HG03175 (cell line): ENCODE measurements at regions not wholly inside any gene's neighbourhood (a gene's known extent, or its start where the extent isn't known, plus 50 kb on each side); places are given as distances from the start of the nearest gene placed in this dataset.

Experiments used
- ATAC-seq: cut with Tn5 transposase; IDR thresholded peaks from one replicate; pipeline ENCODE4 v1.9.1; 2021; ENCODE audit warnings: mild to moderate bottlenecking, moderate library complexity; ENCODE audit not compliant: unreplicated experiment

DNA sequence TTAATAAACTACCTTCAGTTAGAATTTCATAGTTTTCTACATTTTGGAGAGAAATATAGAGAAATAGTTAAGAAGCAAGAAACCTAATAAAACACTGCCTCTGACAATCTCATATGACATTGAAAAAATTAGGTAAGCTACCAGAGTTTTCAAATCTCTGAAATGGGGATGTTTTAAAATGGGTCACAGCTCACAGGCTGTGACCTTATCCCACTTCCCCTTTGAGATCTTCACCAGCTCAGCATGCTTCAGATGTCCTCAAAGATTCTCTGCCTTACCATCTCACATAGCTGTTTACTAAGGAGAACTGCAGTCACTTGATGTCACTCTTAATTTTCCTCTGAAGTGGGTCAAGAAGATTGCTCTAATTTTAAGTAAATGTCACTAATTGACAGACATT lies 717.8 kb downstream of the JRKL start:
- ATAC-seq: no peak

DNA sequence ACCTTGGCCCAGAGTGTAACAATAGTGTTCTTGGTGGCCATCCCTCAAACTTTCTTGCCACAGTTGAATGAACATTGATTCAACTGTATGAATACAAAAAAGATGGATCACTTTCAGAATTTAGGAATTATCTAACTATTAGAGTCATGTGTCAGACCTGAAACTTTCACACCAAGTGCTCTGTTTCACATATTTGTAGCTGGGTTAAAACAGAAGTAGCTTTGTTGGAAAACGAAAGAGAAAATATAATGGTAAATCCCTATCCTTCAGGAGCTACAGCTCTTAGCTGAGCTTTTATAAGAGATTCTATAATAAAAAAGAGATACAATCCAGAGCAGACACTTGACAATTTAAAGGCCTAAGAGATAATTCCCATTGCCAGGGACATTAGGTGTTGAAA lies 719.3 kb downstream of the JRKL start:
- ATAC-seq: no peak

DNA sequence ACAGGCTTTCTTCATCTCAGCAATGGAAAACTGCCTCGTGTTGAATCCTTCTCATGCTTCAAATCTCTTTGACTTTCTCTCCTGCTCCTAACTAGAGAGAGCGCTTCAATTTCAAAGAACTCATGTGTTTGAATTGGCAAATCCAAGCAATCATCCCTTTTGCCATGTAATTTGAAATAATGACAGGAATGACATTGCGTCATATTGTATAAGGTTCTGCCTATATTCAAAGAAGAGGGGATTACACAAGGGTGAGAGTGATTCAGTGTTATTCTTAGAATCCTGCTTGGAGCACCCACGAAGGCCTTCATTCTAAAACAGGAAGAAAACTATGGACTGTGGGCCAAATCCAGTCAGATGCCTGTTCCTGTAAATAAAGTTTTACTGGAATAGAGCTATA lies 720.6 kb downstream of the JRKL start:
- ATAC-seq: no peak

DNA sequence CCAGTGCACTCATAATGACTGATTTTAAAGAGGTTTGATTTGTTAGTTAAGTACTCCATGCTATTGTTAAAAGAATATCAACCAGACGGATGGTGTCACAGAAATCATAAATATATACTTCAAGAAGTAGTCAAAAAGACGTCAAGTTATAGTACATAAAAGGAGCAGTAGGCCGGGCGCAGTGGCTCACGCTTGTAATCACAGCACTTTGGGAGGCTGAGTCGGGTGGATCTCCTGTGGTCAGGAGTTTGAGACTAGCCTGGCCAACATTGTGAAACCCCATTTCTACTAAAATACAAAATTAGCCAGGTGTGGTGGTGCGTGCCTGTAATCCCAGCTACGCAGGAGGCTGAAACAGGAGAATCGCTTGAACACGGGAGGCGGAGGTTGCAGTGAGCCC lies 721.7 kb downstream of the JRKL start:
- no peak for ATAC-seq

DNA sequence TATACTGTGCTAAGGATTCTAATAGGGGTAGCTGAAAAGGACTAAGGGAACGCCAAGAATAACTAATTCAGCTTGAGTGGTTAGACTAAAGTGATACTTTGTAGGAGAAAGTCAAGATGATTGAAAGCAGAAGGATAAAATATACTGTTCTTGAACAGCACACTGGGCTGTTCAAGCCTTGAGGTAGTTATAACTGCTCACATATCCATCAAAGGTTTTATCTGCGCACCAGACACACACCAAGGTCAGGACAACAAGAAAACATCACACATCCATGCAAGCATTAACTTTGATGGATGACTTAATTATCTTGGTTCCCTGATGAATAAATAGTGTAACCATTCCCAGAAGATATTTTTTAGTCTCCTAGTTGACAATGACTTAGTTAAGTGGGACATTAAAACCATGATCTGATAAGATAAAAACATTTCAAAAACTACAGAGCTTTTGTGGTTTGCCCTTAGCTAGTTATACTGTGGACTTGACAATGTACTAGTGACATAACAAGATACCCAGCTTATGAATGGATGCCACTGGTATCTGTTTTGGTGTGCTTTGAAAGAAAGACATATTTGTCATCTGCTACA lies 728.9 kb downstream of the JRKL start:
- no peak for ATAC-seq

DNA sequence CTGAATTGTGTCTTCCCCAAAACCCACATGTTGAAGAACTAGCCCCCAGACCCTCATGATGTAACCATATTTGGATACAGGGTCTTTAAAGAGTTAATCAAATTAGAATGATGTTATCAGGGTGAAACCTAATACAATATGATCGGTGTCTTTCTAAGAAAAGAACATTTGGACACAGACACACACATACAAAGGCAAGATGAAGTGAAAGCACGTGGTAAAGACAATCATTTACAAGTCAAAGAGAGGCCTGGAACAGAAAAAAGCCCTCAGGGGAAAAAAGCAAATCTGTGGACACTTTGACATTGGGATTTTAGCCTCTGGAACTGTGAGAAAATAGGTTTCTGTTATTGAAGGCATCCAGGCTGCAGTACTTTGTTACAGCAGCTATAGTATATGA lies 733.4 kb downstream of the JRKL start:
- no peak for ATAC-seq

DNA sequence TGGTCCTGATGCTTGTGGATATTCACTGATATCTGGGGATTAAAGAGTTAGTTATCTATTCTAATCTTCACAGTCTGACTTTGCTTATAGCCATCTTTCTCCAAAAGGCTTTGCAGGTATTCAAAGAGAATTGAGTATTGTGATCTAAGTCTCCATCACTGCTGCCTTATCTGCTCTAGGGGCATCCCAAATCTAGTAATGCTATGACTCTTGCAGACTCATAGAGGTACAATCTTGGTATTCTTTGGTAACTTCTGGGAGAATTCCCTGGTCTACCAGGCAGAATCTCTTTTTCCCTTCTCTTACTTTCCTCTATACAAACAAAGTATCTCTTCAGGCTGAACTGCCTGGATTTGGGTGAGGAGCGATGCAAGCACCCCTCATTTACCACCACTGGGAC lies 746.3 kb downstream of the JRKL start:
- no peak for ATAC-seq

DNA sequence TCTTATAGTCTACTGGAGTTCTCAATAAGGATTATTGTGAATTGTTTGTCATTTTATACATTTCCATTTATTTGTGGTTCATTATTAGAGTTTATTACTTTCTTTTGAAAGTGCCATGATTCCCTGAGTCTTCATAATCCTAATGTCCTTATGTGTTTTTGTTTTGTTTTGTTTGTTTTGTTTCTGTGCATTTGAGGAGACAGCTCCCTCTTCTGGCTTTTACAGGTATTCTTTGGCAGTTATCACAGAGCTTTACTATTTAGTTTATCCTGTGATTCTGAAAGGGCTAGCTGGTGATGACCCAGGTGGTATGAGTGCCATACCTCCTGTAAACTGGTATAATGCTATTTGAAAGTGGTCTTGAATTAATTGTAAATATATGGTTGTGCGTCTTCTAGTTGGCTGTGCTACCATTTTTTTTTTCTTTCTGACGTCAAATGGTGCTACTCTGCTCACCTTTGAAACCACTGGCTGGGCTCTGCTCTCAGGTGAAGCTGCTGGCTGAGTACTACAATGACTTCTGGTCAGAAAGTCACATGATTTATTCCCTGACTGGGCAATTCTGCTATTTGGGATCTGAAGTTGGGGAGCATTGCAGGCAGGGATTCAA lies 751.2 kb downstream of the JRKL start:
- no peak for ATAC-seq

DNA sequence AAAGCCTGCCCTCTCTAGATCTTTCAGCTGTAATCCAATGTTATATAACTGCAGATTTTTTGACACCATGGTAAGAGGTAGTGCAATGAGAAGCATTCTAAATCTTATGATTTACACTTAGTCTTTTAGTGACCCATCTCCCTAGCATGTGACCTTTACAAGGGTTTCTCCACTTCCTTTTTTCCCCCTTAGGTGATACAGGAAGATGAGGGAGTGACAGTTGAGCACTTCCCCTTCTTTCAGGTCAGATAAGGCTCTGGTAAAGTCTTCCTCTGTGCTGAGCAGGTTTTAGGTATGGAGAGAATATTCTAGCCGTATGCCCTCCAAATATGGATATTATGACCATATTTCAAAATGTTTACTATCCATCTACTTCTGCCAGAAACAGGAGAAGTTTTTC lies 753.6 kb downstream of the JRKL start:
- ATAC-seq: no peak

DNA sequence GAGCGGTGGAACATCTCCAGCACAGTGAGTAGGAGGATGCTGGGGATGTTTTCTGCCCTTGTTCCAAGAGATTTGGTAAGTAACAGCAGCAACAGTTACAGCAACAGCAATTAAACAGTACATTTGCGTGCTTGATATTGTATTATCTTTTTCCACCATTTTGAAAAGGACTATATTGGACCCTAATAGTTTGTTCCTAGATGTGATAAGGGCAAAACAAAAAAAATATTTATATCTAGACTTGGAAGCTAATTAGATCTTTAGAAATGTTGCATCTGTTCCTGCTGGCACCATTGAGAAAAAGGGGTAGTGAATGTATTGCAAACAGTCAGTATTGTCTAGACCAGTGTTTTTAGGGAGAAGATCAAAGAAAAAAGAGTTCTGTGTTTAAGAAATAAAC lies 759.9 kb downstream of the JRKL start:
- ATAC-seq: no peak

DNA sequence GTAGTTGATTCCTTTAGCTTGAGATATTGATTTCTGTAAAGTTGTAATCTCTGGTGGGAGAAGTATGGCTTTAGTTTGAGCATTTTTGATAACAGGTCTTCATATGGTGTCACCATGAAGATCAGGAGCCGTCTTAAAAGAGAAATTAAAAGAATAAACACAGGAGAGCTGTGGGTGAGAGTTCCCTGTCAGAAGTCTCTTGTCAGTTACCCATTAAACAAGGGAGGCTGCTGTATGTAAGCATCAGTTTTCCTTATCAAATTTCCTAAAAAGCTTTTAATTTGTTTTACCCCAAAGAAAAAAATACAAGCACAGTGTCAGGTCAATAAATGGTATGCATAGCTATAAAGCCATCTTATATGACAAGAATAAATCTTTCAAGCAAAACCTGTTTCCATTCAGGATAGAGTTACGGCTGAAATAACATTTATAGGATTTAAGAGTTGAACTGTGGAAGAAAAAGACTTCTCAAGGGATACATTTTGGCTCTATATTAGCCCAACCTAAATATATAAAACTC lies 767.5 kb downstream of the JRKL start:
- ATAC-seq: no peak

DNA sequence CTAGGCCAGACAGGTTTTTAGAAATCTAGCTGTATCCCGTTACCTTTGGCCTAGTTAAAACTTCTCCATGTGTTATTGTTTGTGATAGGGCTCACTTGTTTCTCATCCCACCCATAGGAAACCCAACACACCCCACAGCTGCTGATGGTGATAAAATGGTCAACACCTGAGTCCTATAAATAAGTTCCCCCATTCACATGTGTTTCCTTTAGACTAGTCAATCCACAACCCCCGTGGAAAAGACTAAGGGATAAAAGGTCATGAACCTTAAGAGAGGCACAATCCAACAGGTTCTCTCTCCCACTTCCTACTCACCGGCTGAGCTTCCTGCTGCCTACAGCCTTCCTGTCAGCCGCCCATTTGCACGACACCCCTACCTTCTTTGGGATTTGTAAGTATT lies 768.4 kb downstream of the JRKL start:
- ATAC-seq: no peak

DNA sequence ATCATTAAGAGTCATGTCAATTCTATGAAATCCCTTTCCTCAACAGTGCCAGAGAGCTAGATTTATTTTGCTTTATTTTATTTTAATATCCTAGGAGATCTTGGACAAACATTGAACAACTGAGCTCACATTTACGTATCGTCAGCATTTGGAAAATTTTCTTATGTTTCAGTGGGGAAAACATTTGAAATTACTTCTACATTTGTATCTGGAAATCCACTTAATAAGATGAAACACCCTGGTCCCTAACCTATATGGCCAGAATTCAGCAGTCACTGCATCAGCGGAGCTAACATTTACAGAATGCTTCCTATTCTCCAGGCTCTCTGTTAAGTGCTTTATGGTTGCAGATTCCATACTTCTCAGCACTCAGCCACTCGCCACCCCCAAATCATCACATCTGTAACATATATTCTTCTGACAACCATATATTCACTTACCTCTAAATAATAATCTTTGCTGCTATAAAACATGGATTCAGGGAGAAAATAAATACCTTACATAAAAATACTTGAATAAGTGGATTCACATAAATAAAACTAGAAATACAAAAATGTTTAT lies 773.9 kb downstream of the JRKL start:
- no peak for ATAC-seq

DNA sequence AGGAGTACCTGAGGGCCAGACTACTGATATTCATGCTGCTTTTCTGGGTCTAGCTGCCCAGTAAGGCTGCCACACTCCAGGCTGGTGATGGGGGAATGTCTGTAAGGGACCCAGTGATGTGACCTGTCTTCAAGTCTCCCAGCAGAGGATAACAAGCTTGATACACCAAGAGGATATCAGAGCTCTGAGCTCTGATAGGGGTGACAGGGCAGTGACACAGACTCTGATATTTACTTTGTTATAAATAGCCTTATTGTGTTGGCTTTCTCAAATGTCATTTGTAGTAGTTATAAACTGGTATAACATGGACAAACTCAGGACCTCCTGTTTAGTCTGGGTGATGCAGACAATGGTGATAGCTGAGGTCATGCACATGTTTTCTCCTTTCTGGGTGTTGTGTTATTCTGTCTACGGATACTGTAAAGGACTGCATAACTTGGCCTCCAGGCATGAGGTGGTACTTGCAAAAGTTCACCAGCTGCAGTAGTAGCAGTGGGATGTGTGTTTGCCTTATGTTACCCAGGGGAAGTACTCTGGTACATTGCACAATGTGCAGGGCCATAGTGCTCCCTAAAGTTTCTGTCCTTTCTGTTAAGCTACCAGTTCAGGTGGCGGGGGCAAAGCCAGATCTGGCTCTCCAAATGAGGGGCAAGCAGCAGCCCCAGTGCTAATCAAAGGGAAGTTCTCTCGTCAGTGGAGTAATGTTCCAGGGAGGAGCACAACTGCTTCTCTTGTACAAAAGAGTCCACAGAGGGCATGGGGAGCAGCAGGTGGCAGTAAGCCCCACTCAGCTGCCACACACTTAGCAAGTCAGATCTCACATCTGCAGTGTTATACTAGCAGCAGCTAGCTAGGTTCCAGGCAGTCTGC lies 812.2 kb downstream of the JRKL start:
- ATAC-seq: no peak

DNA sequence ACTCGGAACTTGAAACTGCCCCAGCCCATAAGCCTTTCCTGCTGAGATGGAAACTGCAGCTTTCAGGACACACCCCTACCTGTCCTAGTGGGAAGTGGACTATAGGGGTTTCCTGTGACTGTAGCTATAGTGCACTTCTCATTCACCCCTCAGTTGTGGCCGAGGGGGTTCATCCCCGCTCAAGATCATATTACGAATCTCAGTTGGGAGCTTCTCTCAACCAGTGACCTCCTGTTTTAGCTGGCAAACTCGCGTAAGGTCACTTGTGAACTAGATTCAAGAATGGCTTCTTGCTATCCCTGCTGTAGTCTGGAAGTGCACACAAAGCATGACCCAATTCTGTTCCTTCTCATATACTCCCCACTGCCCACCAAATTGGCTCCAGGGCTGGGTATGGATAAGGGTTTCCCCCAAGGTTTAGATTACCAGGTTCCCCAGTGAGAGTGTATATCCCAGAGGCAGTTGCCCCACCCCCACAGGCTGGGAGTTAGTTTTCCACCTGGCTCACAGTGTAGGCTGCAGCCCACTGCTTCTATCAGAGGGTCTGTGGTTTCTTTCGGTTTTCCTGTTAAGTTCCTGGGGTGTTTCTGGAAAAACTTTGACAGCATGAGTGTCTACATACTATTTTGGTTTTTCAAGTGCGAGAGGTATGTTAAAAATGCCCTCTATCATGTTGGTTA lies 812.9 kb downstream of the JRKL start:
- ATAC-seq: no peak

DNA sequence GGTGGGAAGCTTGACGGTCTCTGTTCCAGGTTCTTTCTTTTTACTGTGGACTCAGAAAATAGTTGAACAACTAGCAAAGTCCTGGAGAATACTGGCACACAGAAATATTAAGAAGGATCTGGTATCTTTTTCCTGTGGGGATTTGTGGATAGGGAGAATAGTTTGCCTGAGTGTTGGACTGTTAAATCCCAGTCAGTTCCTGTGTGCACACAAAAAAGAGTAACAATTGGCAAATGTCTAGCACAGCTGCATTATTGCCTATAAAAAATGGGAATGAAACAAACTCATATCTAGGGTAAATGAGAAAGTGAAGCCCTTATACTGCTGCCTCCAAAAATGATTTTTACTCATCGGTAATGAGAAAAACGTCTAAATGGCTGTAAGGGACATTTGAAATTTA lies 828.2 kb downstream of the JRKL start:
- no peak for ATAC-seq

DNA sequence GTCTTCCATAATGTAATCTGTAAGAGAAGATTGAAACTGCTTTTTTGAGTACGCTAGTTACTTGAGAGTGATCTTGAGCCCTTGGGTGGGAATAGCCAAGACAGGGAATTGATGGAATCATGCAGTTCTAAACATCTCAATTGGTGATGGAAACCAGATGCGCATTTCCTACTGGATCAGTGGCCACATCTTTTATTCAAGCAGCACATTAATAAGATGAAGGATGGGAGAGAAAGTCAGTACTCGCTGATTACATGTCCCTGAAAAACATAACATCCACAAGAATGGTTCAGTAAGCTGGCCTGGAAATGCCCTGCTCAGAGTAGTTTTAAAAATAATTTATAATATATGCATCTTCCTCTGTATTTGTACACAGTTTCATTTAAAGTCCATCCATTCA lies 833.8 kb downstream of the JRKL start:
- ATAC-seq: no peak

DNA sequence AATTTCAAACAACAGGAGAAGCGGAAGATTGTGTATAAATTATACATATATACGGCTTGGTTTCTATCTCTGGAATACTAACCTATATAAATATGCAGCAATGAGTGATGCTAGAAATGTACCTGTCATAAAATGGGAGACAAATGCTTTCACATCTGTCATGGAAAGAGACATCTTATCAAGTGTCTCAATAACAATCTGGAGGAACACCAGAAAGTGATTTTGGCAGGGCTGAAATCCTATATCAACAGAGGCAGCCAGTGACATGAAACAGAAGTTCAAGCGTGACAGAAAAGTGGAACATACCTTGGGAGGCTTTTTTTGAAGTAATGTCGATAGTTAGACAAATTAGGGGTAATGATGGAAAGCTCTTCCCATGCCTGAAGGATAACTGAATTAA lies 834.6 kb downstream of the JRKL start:
- ATAC-seq: no peak

DNA sequence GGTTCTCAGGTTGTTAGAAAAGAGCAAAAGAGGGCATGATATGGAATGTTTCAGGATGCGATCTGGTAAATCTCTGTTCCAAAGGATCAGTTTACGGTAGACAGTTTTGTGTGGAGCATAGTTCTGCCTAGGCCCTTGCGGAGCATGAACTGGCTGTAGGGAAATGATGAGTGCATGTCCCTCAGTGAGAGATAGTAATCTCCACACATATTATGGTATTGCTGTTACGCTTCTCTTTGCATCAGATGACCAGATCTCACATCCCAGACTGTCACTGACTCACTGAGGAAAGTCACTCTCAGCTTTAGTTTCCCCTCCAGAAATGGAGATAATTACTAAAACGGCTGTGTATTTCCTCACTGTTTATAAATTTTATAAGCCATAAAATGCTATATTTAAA lies 836.0 kb downstream of the JRKL start:
- no peak for ATAC-seq

DNA sequence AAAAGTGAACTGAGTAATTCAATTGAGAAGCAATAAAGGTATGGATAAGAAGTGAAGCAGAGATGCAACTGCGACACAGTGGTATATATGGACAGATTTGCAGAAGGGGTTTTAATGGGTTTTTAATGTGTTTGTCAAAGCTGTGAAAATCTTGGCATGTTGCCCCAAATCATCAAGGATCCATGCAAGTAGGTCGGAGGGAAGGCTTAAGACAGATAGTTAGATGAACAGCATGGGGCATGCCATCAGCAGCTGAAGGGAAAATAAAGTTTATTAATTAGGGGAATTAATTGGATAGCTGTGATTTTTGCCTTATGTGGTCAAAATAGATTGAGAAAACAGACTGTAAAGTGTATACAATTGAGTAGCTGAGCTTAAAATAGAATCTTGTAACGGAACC lies 840.1 kb downstream of the JRKL start:
- no peak for ATAC-seq

DNA sequence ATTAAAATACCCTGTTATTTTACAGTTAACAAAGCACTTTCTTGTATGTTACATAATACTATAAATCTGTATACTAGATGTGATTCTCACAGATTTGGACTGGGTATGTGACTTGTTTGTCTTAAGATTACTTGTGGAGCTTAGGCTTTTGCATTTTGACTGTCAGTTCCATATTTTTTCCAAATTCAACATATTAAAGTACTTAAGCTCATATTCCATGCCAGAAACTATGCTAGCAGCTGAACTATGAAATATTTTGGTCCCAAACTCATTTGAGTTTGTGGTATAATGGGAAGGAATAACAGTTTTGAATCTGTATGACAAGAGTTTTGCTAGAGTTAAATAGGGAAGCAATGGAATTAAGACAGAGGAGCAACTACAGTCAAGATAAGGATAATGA lies 841.4 kb downstream of the JRKL start:
- no peak for ATAC-seq
